PC-3 (cell line): ENCODE measurements at regions not wholly inside any gene's neighbourhood (a gene's known extent, or its start where the extent isn't known, plus 50 kb on each side); places are given as distances from the start of the nearest gene placed in this dataset.

ENCODE experiments used
- EZH2 ChIP-seq: fragments of 300-600 bp; sonication (generic); IDR thresholded peaks from one replicate; pipeline ENCODE4 v1.6.1; 2017; ENCODE audit warnings: antibody characterized with exemption, mild to moderate bottlenecking, low read length; ENCODE audit not compliant: unreplicated experiment
- TF ChIP-seq, protein P1 (sequence below): fragments of 300-600 bp; sonication (generic); conservative IDR thresholded peaks from 2 replicates; pipeline ENCODE4 v1.5.1; 2017; ENCODE audit warnings: antibody characterized with exemption, low read depth, mild to moderate bottlenecking, low read length

DNA sequence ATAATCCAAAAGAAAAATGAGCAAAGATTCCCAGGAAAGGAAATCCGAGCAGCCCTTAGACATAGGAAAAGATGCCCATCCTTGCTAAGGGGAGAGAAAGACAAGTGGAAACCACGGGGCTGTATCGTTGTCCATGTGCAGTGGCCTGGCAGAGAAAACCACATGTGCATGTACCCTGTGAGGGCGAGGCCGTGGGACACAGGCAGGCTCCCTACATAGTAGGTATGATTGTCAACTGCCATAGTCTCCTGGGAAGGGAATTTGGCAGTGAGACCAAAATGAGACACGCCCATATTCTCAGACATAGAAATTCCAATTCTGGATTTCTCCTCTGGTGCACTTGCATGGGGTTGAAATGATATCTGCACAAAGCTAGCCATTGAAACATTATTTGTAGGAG, 169.7 kb upstream of the SALL4 start:
- TF ChIP-seq, protein P1, sequence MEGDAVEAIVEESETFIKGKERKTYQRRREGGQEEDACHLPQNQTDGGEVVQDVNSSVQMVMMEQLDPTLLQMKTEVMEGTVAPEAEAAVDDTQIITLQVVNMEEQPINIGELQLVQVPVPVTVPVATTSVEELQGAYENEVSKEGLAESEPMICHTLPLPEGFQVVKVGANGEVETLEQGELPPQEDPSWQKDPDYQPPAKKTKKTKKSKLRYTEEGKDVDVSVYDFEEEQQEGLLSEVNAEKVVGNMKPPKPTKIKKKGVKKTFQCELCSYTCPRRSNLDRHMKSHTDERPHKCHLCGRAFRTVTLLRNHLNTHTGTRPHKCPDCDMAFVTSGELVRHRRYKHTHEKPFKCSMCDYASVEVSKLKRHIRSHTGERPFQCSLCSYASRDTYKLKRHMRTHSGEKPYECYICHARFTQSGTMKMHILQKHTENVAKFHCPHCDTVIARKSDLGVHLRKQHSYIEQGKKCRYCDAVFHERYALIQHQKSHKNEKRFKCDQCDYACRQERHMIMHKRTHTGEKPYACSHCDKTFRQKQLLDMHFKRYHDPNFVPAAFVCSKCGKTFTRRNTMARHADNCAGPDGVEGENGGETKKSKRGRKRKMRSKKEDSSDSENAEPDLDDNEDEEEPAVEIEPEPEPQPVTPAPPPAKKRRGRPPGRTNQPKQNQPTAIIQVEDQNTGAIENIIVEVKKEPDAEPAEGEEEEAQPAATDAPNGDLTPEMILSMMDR: no peak
- TF ChIP-seq EZH2: no peak
